ENCODE measurements at regions not wholly inside any gene's neighbourhood (a gene's known extent, or its start where the extent isn't known, plus 50 kb on each side); places are given as distances from the start of the nearest gene placed in this dataset.
"Not testable (repeated sequence)": the region's sequence is repeated elsewhere in the genome, so short reads cannot be mapped to it uniquely, and the experiment has no call there.

DNA sequence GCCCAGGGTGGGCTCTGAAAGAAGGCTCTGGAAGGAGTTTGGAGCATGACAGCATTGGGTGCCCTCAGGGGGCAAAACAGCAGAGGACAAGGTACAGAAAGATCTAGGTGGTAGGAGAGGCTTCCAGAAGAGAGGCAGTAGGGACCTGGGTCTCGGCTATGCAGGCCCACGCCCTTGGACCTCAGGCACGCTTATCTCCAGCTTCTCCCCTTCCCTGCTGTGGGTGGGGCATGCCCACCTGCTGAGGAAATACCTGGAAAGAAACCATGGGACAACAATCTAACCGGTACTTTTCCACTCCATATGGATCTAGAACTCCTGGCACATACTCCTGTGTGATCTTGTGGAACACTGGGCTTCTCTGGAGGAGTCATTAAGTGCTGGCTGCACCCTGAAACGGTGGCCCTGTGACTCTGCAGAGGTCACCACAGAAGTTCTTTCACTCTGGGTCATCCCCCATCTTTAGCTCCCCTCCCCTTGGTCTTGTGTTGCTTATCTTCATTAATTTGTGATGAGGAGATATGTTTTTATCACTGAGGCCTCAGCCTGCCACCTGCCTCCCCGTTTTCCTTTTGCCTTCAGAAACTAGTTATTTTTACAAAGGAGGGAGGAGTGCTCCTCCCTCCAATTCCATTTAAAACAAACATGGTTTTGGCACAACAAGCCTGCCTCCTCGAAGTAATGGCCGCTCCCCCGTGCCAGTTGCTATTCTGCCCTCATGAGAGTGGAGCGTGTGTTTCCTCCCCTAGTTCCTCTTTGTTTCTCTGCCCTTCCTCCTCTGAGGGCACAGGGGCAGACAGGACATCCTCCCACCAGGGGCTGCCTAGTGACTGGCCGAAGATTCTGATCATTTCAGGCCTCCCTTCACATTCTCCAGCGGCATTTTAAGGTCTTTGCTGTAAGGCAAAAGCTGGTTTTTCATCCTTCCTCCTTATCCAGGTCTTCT, 78.0 kb upstream of the ATP5PO start:
- DNase-seq, result peak; percentile 69 to 71

DNA sequence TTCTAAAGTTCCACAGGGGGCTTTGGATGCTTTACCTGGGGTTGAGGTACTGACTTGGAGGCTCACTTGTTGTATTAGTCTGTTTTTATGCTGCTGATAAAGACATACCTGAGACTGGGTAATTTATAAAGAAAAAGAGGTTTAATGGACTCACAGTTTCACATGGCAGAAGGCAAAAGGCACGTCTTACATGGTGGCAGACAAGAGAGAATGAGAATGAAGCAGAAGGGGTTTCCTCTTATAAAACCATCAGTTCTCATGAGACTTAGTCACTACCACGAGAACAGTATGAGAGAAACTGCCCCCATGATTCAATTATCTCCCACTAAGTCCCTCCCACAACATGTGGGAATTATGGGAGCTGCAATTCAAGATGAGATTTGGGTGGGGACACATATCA, 76.8 kb upstream of the ATP5PO start:
- not testable (repeated sequence) for DNase-seq

DNA sequence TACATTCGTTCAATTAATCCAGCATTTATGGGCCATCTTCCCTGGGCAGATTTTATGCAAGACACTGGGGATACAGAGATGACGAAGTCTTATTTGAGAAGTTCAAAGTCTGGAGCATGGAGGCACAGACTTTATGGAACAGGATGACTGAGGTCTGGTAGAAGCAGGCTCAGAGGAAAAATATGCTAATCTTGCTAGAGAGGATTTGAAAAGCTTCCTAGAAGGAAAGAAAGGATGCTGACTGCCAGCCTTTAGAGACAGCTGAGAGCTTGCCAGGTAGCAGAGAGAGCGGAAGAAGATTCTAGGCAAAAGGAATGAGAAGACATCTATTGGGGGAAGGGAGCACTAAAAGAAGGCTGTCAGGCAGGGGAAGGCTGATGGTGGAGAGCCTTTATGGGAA, 75.5 kb upstream of the ATP5PO start:
- DNase-seq, result no peak

DNA sequence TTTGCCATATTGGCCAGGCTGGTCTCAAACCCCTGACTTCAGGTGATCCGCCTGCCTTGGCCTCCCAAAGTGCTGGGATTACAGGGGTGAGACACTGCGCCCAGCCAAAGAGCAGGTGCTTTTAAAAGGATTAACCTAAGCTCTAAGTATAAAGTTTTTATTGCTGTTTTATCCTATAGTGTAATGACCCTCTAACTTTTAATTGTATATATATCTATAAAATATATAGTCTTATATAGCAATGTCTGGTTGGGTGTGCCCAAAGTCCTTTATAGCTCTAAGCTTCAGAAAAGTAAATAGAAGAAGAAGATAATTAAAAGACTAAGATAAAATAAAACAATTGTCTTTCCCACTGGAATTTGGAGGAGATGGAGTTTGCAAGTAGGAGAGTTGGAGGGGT, 73.8 kb upstream of the ATP5PO start:
- DNase-seq, result no peak

DNA sequence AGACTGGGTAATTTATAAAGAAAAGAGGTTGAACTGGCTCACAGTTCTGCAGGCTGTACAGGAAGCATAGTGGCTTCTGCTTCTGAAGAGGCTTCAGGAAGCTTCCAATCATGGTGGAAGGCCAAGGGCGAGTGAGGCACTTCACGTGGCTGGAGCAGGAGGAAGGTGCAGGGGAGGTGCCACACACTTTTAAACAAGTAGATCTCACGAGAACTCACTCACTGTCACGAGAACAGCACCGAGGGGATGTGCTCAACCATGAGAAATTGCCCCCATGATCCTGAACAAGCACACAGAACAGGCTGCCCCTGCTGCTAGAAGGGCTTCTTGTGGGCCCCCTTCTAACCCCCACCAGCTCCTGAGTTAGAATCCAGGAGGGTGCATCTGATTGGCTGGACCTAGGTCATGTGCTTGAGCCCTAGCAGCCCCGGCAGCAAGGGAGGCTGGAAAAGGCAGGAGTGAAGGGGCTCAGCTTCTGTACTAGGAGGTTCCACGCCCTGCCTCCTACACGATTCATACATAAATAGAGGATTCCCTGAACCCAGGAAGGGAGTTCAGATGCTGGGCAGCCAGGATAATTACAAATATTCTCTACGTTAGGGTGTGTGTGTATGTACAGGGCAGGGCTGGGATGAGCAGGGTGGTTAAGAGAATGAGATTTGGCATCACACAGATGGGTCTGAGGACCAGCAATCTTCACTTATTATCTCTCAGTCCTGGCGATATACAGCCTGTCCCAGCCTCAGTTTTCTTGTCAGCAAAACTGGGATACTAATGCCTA, 72.8 kb upstream of the ATP5PO start:
- no peak for DNase-seq

DNA sequence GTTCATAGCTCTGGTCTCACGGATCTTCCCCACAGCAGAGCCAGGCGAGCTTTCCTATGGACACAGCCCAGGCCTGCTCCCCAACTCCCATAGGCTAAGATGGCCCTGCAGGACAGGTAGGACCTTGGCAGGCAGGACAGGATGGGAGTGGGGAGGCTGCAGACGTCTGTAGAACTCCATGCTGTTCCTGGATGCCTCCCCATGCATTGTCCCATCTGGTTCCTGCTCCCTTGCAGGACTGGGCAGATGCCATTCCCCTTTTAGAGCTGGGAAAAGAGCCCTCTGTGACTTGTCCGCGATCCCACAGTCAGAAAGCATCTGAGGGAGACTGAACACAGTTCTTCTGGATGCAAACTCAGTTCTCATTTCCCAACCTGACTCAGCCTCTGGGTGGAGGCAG, 71.9 kb upstream of the ATP5PO start:
- no peak for DNase-seq

DNA sequence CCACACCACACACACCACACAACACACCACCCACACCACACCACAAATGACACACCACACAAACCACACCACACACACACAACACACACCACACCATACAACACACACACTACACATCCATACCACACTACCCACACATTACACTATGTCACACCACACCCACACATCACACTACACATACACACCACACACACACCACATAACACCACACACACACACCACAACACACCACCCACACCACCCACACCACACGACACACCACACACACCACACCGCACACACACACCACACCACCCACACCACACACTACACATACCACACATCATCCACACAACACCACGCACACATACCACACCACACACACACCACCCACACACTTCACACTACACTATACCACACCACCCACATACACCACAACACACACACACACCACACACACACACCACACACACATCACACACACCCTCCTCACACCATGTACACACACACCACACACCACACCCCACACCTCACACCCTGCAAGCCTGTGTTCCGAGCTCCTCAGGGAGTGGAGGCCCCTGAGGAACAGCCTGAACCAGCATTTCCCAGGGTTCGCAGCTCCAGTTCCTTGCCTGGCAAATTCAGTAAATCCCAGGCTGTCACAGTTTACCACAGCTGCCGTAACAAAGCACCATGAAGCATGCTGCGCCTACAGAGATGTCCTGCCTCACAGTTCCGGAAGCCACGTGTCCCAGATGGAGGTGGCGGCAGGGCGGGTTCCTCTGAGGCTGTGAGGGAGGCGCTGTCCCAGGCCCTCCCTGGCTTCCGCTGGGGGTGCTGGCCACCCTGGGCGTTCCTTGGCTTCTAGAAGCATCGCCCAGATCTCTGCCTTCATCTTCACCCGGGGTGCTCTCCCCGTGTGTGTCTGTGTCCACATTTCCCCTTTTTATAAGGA, 69.8 kb upstream of the ATP5PO start:
- no peak for DNase-seq

DNA sequence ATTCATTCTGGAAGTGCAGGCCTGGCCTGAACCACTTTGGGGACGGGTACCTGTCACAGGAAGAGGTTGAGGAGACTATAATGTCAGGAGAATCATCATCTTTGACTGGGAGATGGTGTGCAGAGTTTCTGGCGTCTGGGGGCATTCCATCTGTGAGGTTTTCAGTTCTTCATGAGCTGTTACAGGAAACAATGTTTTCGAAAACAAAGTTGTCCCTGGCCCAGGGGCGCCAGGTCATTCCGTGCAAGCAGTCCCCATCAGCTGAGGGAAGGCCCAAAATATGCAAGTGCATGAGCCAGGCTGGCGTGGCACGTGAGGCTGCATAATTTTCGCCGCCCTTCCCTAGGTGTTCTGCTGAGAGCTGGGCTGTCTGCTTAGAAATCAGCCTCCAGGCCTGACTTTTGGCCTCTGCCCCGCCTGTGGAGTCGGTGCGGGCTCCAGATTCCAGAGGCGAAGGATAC, 68.4 kb upstream of the ATP5PO start:
- DNase-seq, result no peak

DNA sequence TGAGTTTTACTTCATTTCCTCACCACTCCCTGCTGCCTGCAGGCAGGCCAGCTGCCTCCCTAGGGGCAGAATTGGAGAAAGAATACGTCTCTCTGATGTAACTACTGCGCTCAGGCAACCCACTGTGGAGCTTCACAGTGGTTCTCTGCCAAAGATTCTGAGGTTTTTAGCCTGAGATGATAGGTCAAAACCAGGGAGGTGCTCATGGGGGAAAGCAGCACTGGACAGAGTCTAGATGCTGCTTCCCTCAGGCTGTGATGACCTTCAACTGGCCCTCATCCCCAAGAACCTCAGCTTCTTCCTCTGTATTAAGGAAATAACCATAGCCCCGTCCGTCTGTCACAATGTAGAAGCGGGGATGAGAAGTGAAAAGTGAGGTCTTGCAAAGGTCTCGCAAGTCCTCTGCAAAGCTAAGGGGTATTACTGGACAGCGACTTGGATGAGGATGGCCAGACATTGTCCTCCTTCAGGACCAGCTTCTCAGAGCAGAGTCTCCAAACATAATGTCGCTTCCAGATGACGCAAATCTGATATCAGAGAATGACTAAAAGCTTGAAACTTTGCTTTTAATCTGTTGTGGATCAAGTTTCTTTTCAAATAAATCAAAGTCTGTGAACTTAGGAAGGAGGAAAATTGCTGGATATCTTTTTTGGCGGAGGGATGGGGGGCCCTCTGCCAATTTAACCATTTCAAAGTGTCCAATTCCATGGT, 65.9 kb upstream of the ATP5PO start:
- DNase-seq, result no peak

DNA sequence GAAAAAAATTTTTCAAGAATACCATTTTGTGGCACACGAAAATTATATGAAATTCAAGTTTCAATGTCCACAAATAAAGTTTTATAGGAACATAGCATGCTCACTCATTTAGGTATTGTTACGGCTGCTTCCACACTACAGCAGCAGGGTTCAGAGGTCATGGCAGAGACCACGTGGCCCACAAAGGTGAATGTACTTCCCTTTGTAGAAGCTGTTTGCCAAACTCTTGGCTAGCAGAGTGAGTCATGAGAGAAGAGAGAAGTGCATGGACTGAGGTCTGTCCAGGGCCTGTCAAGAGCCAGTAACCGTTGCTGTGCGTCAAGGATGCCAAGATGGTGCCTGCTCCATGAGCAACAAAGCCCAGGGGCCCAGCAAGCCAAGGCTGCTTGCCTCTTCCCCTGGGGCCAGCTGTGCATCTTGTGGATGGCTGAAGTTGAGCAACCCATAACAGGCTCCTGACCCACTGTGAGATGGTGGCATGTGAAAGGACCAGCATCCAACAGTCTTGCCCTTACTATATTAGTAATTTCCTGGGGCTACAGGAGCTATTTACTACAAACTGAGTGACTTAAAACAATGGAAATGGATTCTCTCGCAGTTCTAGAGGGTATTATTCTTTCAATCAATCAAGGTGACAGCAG, 64.8 kb upstream of the ATP5PO start:
- DNase-seq, result peak; percentile 69 to 74

DNA sequence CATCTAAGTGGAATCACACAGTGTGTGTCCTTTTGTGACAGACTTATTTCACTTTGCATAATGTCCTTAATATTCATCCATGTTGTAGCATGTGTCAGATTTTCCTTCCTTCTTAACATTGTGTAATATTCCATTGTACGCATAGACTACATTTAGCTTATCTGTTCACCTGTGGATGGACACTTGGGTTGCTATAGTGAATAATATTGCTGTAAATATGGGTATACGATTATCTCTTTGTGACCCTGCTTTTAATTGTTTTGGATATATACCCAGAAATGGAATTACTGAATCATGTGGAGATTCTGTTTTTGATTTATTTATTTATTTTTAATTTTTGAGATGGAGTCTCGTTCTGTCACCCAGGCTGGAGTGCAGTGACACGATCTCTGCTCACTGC, 63.0 kb upstream of the ATP5PO start:
- no peak for DNase-seq

DNA sequence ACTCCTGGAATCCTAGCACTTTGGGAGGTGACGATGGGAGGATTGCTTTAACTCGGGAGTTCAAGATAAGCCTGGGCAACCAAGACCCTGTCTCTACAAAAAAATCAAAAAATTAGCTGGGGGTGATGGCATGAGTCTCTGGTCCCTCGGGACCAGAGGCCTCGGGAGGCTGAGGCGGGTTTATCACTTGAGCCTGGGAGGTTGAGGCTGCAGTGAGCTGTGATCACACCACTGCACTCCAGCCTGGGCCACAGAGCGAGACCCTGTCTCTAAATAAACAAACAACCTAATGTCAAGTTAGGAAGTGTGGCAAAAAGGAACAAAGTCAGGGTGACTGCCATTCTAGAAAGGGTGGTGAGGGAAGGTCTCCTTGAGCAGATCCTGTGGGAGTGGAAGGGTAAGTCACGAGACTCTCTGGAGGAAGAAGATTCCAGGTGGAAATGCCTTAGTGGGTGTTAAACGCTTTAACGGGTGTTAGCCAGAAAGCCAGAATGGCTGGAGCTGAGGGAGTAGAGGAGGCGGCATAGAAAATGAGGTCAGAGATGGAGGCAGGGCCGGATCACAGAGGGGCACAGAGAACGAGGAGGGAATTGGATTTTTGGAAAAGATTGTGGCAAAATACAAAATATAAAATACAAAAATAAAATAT, 62.2 kb upstream of the ATP5PO start:
- DNase-seq, result no peak

DNA sequence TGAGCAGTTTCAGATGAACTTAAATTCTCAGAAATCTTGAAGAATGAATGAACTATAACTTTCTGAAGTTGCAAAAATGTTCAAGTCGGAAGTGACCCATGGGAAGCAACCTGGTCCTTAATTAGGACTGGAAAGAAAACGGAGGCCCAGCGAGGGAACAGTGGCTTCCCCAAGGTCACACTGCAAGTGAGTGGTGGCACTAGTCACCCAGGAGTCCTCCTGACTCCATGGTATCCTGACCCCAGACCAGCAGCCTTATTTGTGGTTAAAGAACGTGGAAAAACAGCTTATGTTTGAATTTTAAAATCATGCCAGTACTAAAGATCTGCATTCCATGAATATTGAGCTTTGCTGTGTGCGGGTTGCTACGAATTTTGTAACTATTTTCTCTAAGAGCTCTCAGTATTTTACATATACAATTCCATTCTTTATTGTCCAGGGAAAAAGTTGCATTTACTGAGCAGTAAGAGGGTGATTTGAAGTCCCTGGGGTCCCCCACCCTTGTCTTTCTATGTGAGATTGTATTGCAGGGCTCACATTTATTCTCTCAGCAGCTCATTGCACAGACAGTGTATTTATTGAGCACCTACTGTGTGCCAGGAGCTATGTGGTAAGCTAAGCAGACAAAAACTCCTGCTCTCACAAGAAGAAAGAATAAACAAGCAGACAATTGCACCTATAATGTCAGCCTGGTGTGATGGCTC, 61.6 kb upstream of the ATP5PO start:
- peak in 1 of 2 donors; percentile 74 for DNase-seq

DNA sequence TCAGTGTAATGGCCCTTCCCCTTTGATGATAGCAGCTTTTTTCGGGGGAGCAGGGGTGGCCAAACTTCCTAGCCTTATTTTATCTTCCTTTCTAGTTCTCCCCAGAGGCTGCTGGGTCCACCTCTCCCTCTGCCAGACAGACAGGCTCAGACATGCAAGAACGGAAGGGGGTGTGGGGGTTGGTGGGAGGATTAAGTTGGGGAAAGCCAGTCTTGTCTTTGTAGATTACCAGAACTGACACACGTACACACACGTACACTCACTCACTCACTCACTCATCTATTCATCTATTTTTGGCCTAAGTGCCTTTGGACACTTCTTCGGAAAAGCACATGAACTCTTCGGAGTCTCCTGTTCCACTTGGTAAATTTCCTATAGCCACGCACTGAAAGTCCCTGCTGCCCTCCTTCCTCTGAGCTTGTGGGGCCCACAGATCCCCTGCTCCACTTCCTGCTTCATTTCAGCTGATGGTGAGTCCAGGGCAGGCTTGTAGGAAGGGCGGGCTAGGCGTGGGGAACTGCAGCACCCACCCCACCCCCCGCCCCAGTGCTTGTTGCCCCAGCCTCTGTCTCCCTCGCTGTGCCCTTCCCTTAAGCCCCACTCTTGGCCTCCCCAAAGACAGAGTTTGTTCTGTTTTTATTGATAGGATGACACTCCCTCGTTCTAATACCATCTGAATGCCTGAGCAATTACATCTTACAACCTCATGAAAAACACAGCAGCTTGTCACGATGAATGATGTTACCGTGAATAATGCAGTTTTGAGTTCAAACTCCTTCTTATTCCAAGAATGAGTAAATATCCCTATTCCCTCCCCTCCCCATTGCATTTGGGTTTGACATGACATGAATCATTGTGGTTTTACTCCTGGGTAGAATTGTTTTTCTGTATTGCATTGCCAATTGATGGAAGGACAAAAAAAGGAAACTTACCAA, 60.7 kb upstream of the ATP5PO start:
- DNase-seq, result peak; percentile 82 to 89

DNA sequence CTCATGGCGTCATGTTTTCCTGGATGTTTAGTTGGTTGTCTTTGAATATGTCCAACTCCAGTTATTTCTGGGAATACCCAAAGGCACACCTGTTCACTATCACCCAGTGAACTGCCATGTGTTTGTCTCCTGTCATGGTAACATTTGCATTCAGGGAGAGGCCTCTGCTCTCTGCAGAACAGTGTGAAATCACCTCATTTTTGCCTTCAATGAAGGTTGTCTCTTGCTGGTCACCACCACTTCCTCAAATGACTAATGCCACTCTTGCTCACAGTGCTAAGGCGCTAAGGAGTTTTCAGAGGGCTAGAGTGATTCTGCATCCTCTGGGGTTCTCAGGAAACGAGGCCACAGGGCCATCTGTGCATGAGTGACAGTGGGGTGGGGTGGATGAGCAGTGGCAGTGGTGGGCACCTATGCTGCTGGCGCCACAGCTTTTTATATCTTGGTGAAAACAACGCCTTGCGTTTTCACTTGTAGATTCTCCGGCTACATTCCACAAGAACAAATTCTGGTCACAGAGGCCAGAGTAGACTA, 60.0 kb upstream of the ATP5PO start:
- DNase-seq, result peak; percentile 88 to 90

DNA sequence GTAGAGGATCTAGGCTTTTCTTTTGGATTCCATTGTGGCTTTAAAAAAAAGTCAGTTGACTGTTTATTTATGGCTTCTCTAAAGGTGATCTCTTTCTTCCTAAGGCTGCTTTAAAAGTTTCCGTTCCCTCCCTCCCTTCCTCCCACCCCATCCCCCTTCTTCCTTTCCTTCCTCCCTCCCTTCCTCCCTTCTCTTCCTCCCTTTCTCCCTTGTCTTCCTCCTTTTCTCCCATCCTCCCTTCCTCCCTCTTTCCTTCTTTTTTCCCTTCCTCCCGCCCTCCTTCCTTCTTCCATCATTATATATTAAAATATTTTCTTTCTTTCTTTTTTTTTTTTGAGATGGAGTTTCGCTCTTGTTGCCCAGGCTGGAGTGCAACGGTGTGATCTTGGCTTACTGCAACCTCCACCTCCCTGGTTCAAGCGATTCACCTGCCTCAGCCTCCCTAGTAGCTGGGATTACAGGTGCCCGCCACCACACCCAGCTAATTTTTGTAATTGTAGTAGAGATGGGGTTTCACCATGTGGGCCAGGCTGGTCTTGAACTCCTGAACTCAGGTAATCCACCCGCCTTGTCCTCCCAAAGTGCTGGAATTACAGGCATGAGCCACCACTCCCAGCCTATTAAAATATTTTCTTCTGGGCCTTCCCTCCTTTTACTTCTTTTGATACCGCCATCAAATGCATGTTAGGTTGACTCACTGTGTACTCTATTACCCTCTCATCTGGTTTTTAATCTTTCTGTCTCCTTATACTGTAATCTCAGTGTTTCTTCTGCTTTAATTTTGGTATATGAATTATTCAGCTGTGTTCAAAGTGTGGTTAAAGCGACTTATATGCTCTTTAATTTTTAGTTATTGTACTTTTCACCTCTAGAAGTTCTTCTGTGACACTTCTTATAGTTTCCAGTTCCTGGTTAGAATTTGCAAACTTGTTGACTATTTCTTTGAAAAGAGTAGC, 59.2 kb upstream of the ATP5PO start:
- no peak for DNase-seq

DNA sequence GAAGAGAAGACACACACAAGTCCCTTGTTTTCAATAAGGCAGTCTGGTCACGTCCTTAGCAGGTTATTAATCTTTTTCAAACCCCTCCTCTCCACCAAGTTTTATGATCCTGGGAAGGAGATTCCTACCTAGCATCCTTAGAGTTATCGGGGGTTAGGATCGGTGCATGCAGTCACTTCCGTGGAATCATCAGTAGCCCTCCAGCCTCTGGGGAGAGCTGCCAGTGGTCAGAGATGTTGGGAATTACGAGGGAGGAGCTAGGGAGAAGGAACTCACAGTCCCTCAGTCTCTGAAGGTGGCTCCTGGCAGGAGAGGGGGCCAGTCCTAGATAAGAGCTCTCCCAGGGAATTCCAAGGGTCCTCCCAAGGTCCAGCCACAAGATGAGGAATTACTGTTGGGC, 57.7 kb upstream of the ATP5PO start:
- DNase-seq, result no peak

DNA sequence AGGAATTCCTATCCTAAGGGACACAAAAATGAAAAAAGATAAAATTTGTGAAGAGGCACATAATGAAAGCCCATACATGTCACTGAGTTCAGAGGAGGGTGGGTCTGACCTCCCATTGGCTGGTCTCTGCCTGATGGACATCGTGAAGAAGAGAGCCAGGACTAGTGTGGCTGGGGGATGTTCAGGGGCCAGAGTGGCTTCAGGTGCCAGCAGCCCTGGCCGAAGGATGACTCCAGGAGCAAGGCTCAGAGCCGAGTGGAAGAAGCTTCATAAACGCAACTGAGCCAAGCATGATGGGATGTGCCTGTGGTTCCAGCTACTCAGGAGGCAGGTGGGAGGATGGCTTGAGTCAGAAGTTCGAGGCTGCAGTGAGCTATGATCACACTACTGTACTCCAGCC, 56.9 kb upstream of the ATP5PO start:
- no peak for DNase-seq
